Duodenal mucosa (tissue), 2 donors: ENCODE measurements at regions not wholly inside any gene's neighbourhood (a gene's known extent, or its start where the extent isn't known, plus 50 kb on each side); places are given as distances from the start of the nearest gene placed in this dataset.

Source experiments
- H3K27ac ChIP-seq: one replicate; pipeline ENCODE4 v1.7.0; 2013; ENCODE audit warnings: low read depth, low read length
- H3K27me3 ChIP-seq, 2 donors: one replicate each; pipeline ENCODE4 v1.7.0; 2013; ENCODE audit warnings: low read length in 2 of 2, control low read depth in 1 of 2; ENCODE audit not compliant: insufficient read depth in 2 of 2, control insufficient read depth in 1 of 2
- H3K36me3 ChIP-seq, 2 donors: one replicate each; pipeline ENCODE4 v1.7.0; 2013; ENCODE audit warnings: low read length in 2 of 2, control low read depth in 1 of 2; ENCODE audit not compliant: insufficient read depth in 2 of 2, control insufficient read depth in 1 of 2
- H3K4me1 ChIP-seq, 2 donors: one replicate each; pipeline ENCODE4 v1.7.0; 2013; ENCODE audit warnings: low read length in 2 of 2, control low read depth in 1 of 2; ENCODE audit not compliant: insufficient read depth in 2 of 2, control insufficient read depth in 1 of 2
- H3K4me3 ChIP-seq, 2 donors: one replicate each; pipeline ENCODE4 v1.7.0; 2013; ENCODE audit warnings: low read length in 2 of 2, low read depth in 1 of 2
- H3K9ac ChIP-seq, 2 donors: one replicate each; pipeline ENCODE4 v1.7.0; 2013; ENCODE audit warnings: low read length in 2 of 2, low read depth in 1 of 2
- H3K9me3 ChIP-seq, 2 donors: one replicate each; pipeline ENCODE4 v1.7.0; 2013; ENCODE audit warnings: low read length in 2 of 2, control low read depth in 1 of 2; ENCODE audit not compliant: control insufficient read depth in 1 of 2

DNA sequence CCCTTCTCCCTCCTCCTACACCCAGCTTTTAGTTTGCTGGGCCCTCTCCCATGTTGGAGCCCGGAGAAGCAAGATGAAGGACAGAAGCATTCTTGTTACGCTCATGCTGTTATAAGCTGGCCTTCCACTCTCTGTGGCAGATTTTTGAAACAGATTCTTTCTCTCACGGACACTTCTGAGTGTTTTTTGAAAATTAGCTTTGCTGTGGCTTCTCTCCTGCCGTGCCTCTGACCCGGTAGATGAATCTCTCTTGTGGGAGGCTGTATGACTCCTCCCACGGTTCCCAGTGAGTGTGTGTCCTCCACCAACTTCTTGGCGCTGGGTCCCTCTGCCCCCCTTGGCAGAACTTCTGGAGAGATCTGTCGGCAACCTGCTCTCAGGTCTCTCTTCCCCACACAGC lies 269.3 kb upstream of the MYT1L start:
- Histone ChIP-seq H3K36me3 (no peaks in the 10 kb centered on the region), H3K4me1 (no peaks in the 10 kb centered on the region), H3K9me3 (no peaks in the 10 kb centered on the region), H3K27ac (no peak overlapping the region), H3K4me3 (no peak overlapping the region), H3K27me3 (no peaks in the 10 kb centered on the region), H3K9ac (no peak overlapping the region)

GRCh38 chr2:2599441-2599840 lies 268.4 kb upstream of the MYT1L start:
- no peaks in the 10 kb centered on the region for H3K36me3 ChIP-seq
- no peak overlapping the region for H3K9ac ChIP-seq
- no peak overlapping the region for H3K4me3 ChIP-seq
- H3K9me3 ChIP-seq = no peaks in the 10 kb centered on the region
- H3K27me3 ChIP-seq = no peaks in the 10 kb centered on the region
- H3K4me1 ChIP-seq = no peaks in the 10 kb centered on the region
- no peak overlapping the region for H3K27ac ChIP-seq

GRCh38 chr2:2597712-2598111 lies 266.6 kb upstream of the MYT1L start:
- H3K4me3 ChIP-seq = no peak overlapping the region
- H3K27ac ChIP-seq = no peak overlapping the region
- H3K9me3 ChIP-seq = no peaks in the 10 kb centered on the region
- H3K9ac ChIP-seq = no peak overlapping the region
- no peaks in the 10 kb centered on the region for H3K36me3 ChIP-seq
- H3K4me1 ChIP-seq = no peaks in the 10 kb centered on the region
- H3K27me3 ChIP-seq = no peaks in the 10 kb centered on the region

DNA sequence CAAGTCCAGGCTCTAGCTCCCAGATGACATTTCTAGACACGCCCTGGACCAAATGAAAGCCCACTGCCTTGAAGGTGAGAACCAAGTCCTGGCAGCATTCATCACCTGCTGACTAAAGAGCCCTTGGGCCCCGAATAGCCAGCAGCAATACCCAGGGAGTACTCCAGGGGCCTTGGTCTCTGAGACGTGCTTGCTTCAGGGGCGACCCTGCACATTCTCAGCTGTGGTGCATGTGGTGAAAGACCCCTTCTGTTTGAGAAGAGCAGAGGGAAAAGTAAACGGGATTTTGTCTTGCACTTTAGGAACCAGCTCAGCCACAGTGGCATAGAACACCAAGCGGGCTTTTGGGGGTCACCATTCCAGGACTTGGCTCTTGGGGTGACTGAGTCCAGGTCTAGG lies 260.5 kb upstream of the MYT1L start:
- H3K9me3 ChIP-seq = no peaks in the 10 kb centered on the region
- H3K4me1 ChIP-seq = no peaks in the 10 kb centered on the region
- H3K27ac ChIP-seq = no peak overlapping the region
- H3K36me3 ChIP-seq = no peaks in the 10 kb centered on the region
- no peak overlapping the region for H3K9ac ChIP-seq
- no peak overlapping the region for H3K4me3 ChIP-seq
- H3K27me3 ChIP-seq = no peaks in the 10 kb centered on the region

DNA sequence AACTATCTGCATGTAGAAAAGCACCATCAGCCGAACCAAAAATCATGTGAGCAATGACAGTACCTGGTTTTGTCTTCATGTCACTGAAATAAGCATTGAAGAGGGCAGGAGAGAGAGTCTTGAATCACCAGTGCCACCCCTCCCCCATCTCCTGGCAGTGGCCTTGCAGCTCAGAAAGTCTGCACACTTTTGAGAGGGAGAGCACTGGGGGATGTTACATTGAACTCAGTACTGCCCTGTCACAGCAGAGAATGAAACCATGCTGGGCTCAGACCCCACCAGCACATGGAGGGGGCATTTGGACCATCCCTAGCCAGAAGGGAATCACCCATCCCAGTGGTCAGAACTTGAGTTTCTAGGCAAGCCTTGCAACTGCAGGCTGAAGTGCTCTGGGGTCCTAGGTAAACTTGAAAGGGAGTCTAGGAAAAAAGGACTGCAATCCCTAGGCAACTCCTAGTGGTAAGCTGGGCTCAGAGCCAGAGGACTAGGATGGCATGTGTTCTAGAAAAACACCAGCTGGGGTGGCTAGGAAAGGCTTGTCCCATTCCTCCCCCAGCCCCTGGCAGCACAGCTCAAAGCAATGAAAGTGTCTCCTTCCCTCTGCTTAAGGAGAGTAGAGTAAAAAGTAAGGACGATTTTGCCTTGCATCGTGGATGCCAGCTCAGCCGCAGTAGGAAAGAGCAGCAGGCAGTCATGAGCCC lies 259.9 kb upstream of the MYT1L start:
- Histone ChIP-seq H3K27ac (no peak overlapping the region), H3K4me1 (no peaks in the 10 kb centered on the region), H3K27me3 (no peaks in the 10 kb centered on the region), H3K9ac (no peak overlapping the region), H3K4me3 (no peak overlapping the region), H3K9me3 (no peaks in the 10 kb centered on the region), H3K36me3 (no peaks in the 10 kb centered on the region)

DNA sequence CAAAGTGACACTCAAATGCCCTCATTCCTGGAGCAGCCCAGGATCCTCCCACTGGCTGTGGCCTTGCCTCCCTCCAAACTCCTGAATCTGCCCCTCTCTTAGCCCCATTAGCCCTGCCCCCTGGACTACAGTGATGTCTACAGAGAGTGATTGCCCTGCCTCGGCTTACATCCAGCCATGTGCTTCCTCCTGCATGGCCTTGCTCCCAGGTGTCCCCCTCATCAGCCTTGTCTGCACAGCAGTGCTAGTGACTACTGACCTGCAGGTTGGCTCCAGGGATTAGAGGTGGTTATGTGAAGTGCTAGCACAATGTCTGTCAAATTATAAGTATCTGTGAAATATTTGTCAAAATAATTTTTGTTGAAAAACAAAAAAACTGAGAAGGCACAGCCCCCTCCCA lies 259.1 kb upstream of the MYT1L start:
- Histone ChIP-seq H3K4me3 (no peak overlapping the region), H3K4me1 (no peaks in the 10 kb centered on the region), H3K27ac (no peak overlapping the region), H3K9me3 (no peaks in the 10 kb centered on the region), H3K36me3 (no peaks in the 10 kb centered on the region), H3K9ac (no peak overlapping the region), H3K27me3 (no peaks in the 10 kb centered on the region)

DNA sequence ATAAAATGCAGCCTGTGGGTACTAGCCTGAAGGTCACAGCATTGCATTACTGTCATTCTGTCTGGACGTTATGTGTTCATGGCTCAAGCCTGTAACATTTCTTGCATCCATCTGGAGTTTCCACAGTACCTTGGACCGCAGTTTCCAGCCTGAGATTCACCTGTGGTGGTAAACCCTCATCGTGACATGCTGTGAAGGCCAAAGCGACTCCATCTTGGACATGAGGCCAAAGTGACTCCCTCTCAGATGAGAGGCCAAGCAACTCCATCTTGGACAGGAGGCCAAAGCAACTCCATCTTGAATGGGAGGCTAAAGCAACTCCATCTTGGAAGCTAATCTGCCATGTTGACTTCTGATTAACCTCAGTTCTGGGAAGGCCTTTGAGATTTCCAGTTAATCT lies 257.7 kb upstream of the MYT1L start:
- Histone ChIP-seq H3K4me3 (no peak overlapping the region), H3K9ac (no peak overlapping the region), H3K4me1 (no peaks in the 10 kb centered on the region), H3K9me3 (no peaks in the 10 kb centered on the region), H3K27ac (no peak overlapping the region), H3K36me3 (no peaks in the 10 kb centered on the region), H3K27me3 (no peaks in the 10 kb centered on the region)

- H3K9ac ChIP-seq = no peak overlapping the region
- H3K36me3 ChIP-seq = no peaks in the 10 kb centered on the region
- H3K4me1 ChIP-seq = no peaks in the 10 kb centered on the region
- no peak overlapping the region for H3K4me3 ChIP-seq
- H3K9me3 ChIP-seq = no peaks in the 10 kb centered on the region
- no peak overlapping the region for H3K27ac ChIP-seq
- no peaks in the 10 kb centered on the region for H3K27me3 ChIP-seq
Measured at GRCh38 chr2:2587354-2587753, 256.3 kb upstream of the MYT1L start.

- H3K4me3 ChIP-seq = no peak overlapping the region
- no peaks in the 10 kb centered on the region for H3K27me3 ChIP-seq
- no peak overlapping the region for H3K9ac ChIP-seq
- no peaks in the 10 kb centered on the region for H3K36me3 ChIP-seq
- H3K4me1 ChIP-seq = no peaks in the 10 kb centered on the region
- H3K27ac ChIP-seq = no peak overlapping the region
- H3K9me3 ChIP-seq = no peaks in the 10 kb centered on the region
Measured at GRCh38 chr2:2586931-2587330, 255.9 kb upstream of the MYT1L start.

DNA sequence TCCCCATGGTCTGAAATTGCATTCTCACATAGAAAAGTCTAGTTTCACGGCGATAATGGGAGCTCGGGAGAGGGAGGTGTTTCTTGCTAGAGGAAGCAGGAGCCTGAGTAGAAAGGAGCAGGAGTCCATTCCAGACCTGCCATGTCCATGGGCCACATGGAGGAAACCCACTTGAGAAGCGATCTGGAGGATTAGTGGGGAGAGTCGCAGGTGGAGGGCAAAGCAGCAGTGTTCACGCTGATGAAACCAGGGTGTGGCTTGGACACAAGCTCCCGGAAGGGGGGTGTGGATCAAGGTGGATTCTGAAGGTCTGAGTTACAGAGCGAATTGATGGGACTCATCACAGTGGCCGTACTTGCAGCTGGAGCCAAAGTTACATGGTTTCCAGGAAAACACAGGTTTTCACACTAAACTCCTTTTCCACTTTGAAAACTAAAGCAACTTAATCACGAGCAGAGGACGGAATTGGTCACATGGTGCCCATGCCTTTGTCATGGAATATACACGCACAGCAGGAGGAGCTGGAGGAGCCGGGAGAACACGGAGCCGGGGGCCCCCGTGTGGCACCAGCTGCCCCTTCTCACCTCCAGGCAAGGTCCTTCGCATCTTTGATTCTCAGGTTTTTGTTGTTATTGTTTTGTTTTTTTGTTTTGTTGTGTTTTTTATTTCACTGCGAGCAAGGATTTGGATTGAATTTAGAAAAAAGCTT lies 255.1 kb upstream of the MYT1L start:
- Histone ChIP-seq H3K9ac (no peak overlapping the region), H3K9me3 (no peaks in the 10 kb centered on the region), H3K4me3 (no peak overlapping the region), H3K27me3 (no peaks in the 10 kb centered on the region), H3K4me1 (no peaks in the 10 kb centered on the region), H3K36me3 (no peaks in the 10 kb centered on the region), H3K27ac (no peak overlapping the region)
